Type B pancreatic cell (in vitro differentiated cells): ENCODE measurements at regions not wholly inside any gene's neighbourhood (a gene's known extent, or its start where the extent isn't known, plus 50 kb on each side); places are given as distances from the start of the nearest gene placed in this dataset.

Source experiments
- DNase-seq: peaks from one replicate; pipeline ENCODE4 v3.0.0; 2021; ENCODE audit warnings: mixed read lengths; ENCODE audit not compliant: unreplicated experiment; ENCODE audit errors: extremely low spot score
- H3K27ac Mint-ChIP-seq: 2 replicates; pipeline ENCODE4 v1.8.0; 2021; ENCODE audit warnings: mild to moderate bottlenecking, mixed read lengths
- H3K27me3 Mint-ChIP-seq: 2 replicates; pipeline ENCODE4 v1.8.0; 2021; ENCODE audit warnings: mixed read lengths
- H3K36me3 Mint-ChIP-seq: 2 replicates; pipeline ENCODE4 v1.8.0; 2021; ENCODE audit warnings: mixed read lengths
- H3K4me1 Mint-ChIP-seq: one replicate; pipeline ENCODE4 v1.8.0; 2021; ENCODE audit warnings: mixed read lengths; ENCODE audit not compliant: unreplicated experiment
- H3K4me3 Mint-ChIP-seq: 2 replicates; pipeline ENCODE4 v1.8.0; 2021; ENCODE audit warnings: mild to moderate bottlenecking, mixed read lengths
- H3K9me3 Mint-ChIP-seq: 2 replicates; pipeline ENCODE4 v1.8.0; 2021; ENCODE audit warnings: mixed read lengths
- TF ChIP-seq, protein P1 (sequence below): fragments of 200-600 bp; sonication (generic); conservative IDR thresholded peaks from 2 replicates; pipeline ENCODE4 v1.5.0; 2021; ENCODE audit warnings: antibody characterized with exemption, mild to moderate bottlenecking

DNA sequence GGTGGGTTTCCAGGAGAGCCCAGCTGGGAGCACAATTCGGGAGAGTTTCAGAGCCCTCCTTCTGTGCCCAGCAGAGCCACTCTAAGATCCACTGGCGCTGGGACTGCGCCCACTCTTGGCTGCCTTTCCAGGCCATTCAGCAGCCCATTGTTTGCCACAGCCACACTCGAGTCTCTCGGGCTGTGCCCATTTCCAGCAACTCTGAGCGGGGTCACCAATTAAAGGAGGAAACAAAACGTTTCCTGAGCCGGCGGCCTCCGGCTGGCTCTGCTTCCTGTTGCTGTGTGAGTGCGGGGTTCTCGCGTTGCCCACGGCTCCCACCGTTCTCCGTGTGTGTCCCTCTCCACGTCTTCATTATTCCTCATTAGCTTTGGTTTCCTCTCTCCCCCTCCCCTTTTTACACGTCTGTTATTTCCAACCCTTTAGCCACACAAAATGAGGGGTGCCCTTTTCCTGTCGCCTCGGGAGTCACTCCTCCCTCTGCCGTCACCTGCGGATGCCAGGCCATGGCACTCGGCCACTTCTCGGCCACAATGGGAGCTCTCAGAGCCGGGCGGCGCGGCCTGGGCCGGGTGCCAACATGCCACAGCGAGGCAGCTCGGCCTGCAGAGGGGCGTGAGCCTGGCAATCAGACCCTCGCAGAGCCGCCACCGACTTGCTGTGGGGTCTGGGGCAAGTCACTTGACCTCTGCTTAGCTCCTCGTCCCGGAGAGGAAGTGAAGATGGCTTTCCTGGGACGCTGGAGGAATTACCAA, 94.3 kb upstream of the NKX2-2 start:
- H3K4me1 Mint-ChIP-seq = no peaks in the 10 kb centered on the region
- TF ChIP-seq, protein P1, sequence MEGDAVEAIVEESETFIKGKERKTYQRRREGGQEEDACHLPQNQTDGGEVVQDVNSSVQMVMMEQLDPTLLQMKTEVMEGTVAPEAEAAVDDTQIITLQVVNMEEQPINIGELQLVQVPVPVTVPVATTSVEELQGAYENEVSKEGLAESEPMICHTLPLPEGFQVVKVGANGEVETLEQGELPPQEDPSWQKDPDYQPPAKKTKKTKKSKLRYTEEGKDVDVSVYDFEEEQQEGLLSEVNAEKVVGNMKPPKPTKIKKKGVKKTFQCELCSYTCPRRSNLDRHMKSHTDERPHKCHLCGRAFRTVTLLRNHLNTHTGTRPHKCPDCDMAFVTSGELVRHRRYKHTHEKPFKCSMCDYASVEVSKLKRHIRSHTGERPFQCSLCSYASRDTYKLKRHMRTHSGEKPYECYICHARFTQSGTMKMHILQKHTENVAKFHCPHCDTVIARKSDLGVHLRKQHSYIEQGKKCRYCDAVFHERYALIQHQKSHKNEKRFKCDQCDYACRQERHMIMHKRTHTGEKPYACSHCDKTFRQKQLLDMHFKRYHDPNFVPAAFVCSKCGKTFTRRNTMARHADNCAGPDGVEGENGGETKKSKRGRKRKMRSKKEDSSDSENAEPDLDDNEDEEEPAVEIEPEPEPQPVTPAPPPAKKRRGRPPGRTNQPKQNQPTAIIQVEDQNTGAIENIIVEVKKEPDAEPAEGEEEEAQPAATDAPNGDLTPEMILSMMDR = no peak
- no peak overlapping the region for H3K27ac Mint-ChIP-seq
- no peaks in the 10 kb centered on the region for H3K9me3 Mint-ChIP-seq
- DNase-seq = no peak
- H3K27me3 Mint-ChIP-seq = peaks cover 42% of the 10 kb centered on the region
- no peaks in the 10 kb centered on the region for H3K36me3 Mint-ChIP-seq
- H3K4me3 Mint-ChIP-seq = no peak overlapping the region

DNA sequence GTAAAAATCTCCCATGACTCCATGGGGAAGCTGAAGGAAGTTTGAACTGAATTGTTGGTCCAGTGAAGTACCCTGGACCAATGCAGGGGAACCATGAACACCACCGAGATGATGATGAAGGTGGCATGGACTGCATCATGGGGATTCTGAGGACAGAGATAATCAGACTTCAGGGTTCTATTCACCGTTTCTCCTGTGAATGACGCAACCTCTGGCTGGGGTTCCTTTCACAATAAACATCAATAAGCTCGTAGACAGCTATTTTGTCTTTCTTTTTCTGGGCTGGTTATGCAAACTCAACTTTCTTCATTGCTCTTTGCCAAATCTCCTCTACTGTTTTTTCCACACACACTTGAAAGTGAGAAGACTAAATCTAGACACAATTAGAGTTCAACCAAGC, 87.9 kb upstream of the NKX2-2 start:
- Mint-ChIP-seq H3K9me3 (no peaks in the 10 kb centered on the region), H3K4me3 (no peak overlapping the region), H3K27me3 (peaks cover 26% of the 10 kb centered on the region), H3K27ac (no peak overlapping the region), H3K36me3 (no peaks in the 10 kb centered on the region), H3K4me1 (no peaks in the 10 kb centered on the region)
- DNase-seq = no peak
- TF ChIP-seq, protein P1 = no peak

DNA sequence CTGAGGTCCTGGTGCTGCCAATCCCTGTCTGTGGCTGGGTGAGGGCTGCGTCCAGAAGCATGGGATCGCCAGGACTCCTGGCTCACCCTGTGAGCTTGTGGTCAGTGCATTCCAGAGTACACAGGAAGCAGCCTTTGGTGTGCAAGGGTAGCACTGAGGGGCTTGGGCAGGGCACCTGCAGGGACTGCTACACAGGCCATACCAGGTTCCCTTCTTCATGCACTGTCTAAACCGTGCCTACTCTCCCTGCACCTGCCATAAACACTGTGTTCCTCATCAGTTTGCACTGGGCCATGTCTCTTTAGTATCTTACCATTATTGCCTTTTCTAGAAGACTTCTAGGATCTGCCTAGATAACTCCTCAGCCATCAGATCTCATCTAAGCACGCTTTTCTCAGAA, 72.8 kb upstream of the NKX2-2 start:
- H3K27me3 Mint-ChIP-seq = peaks cover 49% of the 10 kb centered on the region
- DNase-seq = no peak
- H3K4me3 Mint-ChIP-seq = no peak overlapping the region
- H3K36me3 Mint-ChIP-seq = no peaks in the 10 kb centered on the region
- TF ChIP-seq, protein P1 = no peak
- H3K9me3 Mint-ChIP-seq = no peaks in the 10 kb centered on the region
- no peak overlapping the region for H3K27ac Mint-ChIP-seq
- H3K4me1 Mint-ChIP-seq = no peaks in the 10 kb centered on the region

DNA sequence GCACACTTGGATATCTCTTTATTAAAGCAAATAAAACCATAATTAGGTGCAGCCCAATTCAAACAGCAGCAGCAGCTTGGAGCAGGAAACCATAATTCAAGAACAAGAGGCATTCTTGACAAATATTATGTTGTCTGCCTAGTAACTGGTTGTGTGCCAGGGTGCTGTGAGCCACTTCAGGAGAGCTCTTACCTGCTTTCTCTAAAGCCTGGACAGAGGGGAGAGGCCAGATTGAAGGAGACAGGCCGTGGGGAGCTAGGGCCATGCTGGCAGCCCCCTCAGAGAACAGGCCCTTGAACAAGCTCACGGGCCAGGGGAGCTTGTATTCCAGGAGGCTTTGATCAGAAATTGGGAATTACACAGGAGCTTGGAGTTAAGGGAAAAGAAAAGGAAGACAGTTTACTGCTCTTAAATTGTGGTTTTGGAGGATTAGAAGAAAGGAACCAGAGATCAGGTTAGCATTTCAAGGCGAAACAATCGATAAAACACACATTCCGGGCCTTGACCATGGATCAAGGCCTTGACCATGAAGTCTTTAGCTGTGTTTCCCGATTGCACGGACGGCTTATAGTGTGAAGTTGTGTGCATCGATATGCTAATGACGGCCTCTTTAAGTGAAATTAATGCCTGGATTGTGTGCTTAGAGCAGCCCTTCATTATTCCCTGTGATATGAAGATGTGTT, 69.8 kb upstream of the NKX2-2 start:
- no peaks in the 10 kb centered on the region for H3K36me3 Mint-ChIP-seq
- no peak for DNase-seq
- H3K27me3 Mint-ChIP-seq = peaks cover 57% of the 10 kb centered on the region
- no peaks in the 10 kb centered on the region for H3K9me3 Mint-ChIP-seq
- H3K4me1 Mint-ChIP-seq = no peaks in the 10 kb centered on the region
- TF ChIP-seq, protein P1 = no peak
- no peak overlapping the region for H3K4me3 Mint-ChIP-seq
- H3K27ac Mint-ChIP-seq = no peak overlapping the region

DNA sequence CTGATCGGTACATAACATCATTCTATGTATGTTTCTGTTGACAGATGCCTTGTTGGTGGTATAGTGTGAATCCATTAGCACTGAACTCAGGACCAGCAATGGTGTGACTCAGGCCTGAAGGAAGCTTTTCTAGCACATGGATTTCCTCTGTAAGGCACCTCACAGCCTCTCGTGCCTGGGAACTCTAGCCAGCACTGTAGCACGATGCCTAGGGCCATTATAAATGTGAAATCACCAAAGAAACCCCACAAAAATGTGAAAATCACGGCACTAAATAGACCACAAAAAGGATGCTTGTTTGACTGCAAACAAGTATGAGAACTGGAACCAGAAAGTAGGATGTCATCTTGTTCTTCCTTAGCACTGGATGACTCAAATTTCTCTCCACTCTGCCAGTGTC, 63.7 kb upstream of the NKX2-2 start:
- no peaks in the 10 kb centered on the region for H3K9me3 Mint-ChIP-seq
- peaks cover 78% of the 10 kb centered on the region for H3K27me3 Mint-ChIP-seq
- H3K36me3 Mint-ChIP-seq = no peaks in the 10 kb centered on the region
- H3K4me3 Mint-ChIP-seq = no peak overlapping the region
- H3K4me1 Mint-ChIP-seq = no peaks in the 10 kb centered on the region
- TF ChIP-seq, protein P1 = no peak
- no peak overlapping the region for H3K27ac Mint-ChIP-seq
- DNase-seq = no peak
